ENCODE measurements at regions not wholly inside any gene's neighbourhood (a gene's known extent, or its start where the extent isn't known, plus 50 kb on each side); places are given as distances from the start of the nearest gene placed in this dataset.

DNA sequence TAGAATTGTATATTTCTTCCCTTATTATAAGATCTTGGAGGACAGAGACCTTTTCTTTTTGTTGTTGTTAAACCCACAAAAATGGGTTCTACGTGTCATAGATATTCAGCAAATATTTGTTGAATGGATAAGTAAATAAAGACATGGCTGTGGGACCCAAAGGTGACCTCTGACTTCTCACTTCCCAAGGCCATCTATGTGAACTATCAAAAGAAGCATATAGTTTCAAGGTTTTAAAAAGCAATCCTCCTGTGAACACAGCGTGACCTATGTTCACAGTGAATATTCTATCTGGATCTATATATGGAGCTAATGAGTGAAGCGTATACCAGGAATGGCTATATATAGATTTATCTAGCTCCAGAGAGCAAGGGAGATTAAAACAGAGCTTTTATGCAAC, 312.8 kb upstream of the C11orf87 start:
- DNase-seq, result no peak

DNA sequence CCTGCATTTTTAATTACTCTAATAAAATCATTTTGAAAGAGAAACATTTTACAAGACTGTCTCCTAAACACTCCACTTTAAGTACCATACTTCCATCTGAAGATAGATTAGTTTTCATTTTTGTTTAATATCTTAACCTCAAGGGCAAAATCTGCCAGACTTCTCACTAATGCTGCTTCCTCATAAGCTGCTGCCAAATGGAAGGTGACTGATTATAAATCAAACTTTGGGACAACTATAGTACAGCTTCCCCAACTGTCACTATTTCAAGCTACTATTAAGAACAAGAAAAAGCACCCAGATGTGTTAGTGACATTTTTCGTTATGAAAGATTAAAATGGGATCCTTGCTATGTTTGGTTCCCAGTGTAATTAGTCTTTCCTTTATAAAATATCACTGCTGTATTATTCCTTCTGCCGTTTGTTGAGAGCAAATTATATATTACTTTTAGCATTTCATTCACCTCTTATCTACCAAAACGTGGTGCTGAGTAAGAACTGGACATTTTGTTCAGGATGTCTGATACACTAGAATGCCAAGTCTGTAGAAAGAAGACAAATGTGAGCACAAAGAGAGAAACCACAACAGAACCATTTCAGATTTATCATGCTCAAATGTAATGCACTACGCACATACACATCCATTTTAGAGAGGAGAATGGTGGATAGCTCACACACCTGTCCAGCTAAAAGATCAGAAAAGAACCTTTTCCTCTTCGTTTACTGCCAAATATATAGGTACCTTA, 312.2 kb upstream of the C11orf87 start:
- no peak for DNase-seq

GRCh38 chr11:109112261-109112660, 309.7 kb upstream of the C11orf87 start:
- no peak for DNase-seq

DNA sequence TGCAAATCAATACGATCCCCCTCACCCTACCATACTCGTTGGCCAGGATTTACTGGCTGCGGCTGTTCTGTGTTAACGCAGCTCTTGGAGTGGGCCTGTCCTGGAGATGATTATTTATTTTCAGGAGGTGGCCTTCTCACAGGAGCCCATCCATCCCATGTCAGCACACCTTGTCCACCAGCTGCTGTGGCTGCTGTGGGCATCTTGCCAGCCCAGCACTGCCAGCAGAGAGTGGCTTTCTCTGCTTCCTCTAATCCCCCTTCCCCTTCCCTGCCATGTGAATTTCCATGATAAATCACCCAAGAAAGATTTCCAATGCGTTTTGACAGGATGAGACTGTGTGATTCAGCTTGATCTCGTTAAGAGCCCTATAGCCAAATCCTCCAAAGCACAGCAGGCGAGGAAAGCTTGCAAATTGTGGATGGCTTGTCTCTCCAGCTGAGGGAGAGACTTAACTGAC, 309.1 kb upstream of the C11orf87 start:
- no peak for DNase-seq

GRCh38 chr11:109120341-109120740, 301.6 kb upstream of the C11orf87 start:
- DNase-seq, result no peak

DNA sequence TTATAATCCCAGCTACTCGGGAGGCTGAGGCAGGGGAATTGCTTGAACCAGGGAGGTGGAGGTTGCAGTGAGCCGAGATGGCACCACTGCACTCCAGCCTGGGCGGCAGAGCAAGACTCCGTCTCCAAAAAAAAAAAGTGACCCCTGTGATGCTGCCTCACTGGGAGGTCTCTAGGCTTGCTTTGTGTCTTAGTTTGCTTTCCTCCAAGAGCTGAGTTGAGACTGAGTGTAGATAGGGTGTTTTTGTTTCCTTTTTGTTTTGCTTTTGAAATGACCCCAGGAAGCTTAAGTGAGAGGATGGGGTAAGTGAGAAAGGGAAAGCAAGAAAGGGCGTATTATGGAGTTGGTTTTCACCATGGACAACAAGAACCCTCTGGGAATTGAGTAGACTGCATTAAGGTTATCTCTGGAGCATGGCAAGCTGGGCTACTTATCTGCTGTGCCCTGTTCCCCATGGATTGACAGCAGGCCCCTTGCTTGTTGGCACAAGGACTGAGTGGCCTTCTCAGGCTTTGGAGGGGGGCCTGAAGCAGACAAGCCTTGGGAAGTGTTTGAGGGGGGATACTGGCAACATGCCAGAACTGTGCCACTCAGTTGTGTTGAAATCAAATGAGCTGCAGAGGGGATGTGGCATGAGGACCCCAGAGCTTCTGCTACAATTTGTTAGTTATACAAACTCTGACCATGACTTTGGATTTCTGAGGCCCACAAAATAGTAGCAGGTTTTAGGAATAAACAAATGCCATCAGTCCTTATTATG, 300.6 kb upstream of the C11orf87 start:
- no peak for DNase-seq

DNA sequence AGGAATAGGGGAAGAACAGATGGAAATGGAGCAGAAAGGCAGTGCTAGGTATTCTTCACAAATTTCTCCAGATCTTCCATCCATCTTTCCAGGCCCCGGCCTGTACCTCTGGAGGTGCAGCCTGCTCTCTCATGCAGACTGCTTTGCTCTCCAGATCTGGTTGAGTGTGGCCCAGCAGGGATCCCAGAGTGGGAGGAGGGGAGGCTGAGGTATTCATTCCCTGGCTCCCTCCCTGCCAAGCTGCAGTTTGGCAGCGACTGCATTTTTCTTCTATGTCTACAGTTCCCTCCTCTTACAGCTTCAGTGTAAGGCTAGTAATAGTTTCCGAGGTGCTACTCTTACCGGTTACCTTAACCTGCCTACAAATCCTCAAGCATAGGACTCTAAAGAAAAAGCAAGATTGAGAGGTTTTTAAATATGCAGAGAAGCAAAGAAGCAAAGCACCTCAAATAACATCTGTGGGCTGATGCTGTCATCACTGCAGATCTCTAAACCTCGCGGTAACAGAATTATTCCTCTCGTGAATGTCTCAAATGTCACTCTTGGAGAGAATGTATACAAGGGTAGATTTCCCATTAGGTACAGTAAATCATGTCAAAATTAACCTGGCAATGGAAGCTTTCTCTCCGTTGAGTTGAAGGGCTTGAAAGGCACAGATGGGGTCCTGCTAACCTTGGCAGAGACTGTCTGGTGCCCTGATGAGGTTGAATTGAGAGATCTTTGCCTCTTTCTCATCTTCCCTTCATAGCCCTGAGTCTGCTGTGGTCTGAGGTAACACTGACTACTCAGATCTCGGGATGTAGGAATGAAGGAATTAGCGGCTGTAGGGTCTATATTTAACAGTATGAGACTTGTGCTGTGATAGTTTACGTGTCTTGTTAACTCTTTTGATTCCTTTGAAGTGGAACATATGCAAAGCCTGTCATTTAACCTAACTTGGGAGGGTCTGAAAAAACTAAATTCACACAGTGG, 297.9 kb upstream of the C11orf87 start:
- DNase-seq, result no peak

DNA sequence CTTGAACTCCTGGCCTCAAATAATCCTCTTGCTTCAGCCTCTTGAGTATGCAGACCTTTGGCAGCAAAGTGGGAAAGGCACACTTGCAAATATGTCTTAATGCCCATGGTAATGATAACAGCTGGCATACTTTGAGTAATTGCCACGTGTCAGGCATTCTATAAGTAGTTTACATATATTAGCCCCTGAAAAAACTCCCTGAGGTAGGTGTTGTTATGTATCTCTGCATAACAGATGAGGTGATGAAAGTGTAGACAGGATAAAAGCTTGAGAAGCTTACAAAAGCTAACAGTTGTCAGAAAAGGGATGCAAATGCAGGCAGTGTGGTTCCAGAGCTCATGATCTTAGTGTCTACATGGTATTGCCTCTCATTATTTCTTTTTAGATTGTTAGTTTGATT, 291.1 kb upstream of the C11orf87 start:
- DNase-seq, result no peak

DNA sequence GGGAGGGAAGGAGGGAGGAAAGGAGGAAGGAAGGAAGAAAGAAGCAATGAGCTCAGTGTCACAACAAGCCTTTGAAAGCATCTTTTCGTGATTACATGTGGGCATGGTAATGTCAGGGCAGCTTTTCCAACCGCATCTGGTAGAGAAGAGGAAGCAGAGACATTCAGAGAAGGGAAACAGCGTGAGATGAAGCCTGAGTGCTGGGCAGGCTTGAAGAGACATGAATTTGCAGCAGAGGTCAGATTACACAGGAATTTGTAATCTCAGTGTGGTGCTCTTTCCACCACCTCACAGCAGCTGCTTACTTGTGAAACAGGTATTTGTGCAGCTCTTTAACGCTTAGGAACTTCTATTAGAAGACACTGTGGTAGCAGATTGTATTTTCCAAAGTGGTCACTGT, 289.5 kb upstream of the C11orf87 start:
- no peak for DNase-seq

DNA sequence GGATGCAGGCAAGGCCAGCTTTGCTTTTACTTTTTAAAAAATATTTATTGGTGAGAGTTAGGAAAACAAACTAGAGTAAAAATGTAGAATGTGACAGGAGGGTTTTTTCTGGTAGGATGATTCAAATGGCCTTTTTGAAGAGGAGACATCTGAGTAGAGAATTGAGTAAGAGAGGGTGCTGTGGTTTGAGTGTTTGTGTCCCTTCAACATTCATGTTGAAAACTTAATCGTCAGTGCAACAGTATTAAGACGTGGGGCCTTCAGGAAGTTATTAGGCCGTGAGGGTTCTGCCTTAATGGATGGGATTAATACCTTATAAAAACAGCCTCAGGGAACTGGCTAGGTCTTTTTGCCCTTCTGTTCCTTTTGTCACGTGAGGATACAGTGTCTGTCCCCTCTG, 288.8 kb upstream of the C11orf87 start:
- DNase-seq, result no peak

GRCh38 chr11:109135627-109136026, 286.4 kb upstream of the C11orf87 start:
- no peak for DNase-seq

GRCh38 chr11:109138196-109138595, 283.8 kb upstream of the C11orf87 start:
- DNase-seq, result no peak

- no peak for DNase-seq
These were observed 281.6 kb upstream of the C11orf87 start for GRCh38 chr11:109140426-109140825.

- no peak for DNase-seq
These were observed 281.0 kb upstream of the C11orf87 start for GRCh38 chr11:109140857-109141515.

GRCh38 chr11:109145287-109145686, 276.7 kb upstream of the C11orf87 start:
- no peak for DNase-seq

GRCh38 chr11:109147726-109148125, 274.3 kb upstream of the C11orf87 start:
- DNase-seq, result no peak

DNA sequence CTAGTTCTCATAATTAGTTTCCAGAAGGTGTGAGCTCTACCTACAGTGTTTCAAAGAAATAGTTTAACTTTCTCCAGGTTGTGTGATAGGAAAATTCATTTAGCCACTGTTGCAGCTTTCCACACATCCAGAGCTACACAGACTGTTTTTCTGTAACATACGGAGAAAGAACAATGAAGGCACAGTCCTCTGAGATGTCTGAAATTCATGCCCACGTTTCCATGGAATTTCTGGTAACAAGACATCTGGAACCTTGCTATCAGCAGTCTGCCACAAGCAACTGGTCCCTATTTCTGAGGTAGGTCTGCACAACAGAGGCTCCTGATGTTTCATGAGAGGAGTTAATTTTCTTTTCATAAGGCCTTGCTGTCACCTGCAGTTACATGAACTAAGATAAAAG, 273.3 kb upstream of the C11orf87 start:
- DNase-seq, result no peak

DNA sequence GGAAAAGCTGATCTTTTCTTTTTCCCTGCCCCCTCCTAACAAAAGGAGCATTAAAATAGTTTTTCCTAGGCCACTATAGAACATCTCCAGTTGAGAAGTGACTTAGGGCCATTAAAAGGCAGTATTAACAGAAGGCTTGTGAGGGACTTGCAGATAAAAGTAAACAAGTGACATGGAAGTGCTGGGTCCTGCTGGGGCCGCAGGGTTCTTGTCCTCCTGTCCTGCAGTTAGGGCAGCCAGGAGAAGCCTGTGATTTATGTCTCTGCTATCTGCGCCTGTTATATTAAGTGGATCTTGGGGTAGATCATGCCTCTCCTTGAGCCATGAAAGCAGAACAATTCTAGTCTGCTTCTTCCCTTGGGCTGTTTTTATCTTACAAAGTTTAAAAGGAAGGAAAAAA, 271.4 kb upstream of the C11orf87 start:
- DNase-seq, result no peak

- DNase-seq, result no peak
These were observed 268.2 kb upstream of the C11orf87 start for GRCh38 chr11:109153836-109154235.

DNA sequence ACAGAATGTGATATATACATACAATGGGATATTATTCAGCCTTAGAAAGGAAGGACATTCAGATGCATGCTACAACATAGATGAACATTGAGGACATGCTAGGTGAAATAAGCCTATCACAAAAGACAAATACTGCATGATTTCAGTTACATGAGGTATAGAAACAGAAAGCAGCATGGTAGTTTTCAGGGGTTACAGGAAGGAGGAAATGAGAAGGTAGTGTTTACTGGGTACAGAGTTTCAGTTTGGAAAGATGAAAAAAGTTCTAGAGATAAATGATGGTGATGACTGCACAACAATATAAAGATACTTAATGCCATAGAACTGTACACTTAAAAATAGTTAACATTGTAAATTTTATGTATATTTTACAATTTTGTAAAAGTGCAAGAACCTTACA, 266.7 kb upstream of the C11orf87 start:
- DNase-seq, result no peak

DNA sequence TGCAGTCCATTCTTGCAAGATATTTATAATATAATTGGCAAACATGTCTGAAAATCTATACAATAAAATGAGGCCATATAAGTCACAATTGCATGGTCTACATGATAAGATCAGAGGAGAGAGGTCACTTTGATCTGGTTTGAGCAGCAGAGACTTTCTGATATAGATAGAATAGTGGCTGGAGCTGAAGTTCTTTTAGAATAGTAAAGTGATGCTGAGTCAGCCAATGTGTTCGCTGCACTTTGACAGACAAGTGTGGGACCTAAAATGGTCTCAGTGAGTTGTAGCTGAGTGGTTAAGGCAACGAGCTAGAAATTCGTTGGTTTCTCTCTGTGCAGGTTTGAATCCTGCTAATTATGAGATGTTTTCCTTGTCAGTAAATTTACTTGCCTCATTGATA, 257.0 kb upstream of the C11orf87 start:
- DNase-seq, result no peak

DNA sequence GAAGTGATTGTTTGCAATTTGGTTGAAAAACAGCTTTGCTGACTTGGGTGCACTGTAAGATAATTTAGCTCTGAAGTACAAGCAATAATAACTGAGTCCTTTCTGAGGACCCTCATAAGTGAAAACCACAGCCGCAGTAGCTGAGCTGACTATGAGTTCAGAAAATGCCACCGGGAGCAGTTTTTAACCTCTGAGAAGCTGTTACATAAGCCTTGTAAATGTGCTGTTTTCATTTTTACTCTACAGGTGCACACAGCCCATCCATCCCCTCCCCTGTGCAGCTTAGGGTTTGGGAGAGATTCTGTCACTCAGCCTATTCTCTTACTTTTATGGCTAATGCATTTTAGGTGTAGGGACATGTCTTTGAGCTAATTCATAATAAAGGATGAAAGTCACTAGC, 255.5 kb upstream of the C11orf87 start:
- DNase-seq, result no peak

DNA sequence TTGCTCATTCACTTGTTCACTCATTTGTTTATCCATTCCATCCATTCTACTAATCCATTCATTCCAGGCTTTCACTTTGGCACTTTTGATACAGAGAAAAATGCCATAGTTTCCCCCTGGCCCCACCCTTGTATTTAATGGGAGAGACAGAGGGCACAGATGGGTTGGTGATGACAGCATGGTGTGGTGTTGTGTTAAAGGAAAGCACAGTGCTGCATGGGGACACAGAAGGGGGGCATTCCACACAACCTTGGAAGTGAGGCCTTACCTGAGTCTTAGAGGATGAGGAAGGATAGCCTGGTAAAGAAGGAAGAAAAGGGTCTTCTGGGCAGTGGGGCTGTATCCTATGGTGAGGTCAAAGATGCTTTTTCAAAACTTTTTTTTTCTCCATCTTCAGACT, 248.5 kb upstream of the C11orf87 start:
- no peak for DNase-seq

All from CD4-positive, alpha-beta T cell treated with Interleukin-12 subunit alpha and Interleukin-12 subunit beta, for 1 hour (primary cell).